Activated CD4-positive, alpha-beta T cell treated with anti-CD3 and anti-CD28 coated beads for 36 hours (primary cell): ENCODE measurements at regions not wholly inside any gene's neighbourhood (a gene's known extent, or its start where the extent isn't known, plus 50 kb on each side); places are given as distances from the start of the nearest gene placed in this dataset.
"Not testable (repeated sequence)": the region's sequence is repeated elsewhere in the genome, so short reads cannot be mapped to it uniquely, and the experiment has no call there.

ENCODE experiments used
- ATAC-seq: fragments of 200-7000 bp; cut with Tn5 transposase; one replicate; pipeline ENCODE4 v1.10.0; 2021; ENCODE audit warnings: mild to moderate bottlenecking, moderate library complexity
- CTCF ChIA-PET: fragments of 350-600 bp; sonication (Branson Sonifier 250); formaldehyde crosslinking; loops from one replicate; lab custom pipeline; 2021; ENCODE audit warnings: antibody characterized with exemption; lab: Charles Lee
- POLR2A ChIA-PET: fragments of 350-600 bp; sonication (Branson Sonifier 250); formaldehyde crosslinking; loops from one replicate; lab custom pipeline; 2021; ENCODE audit warnings: antibody characterized with exemption, inconsistent platforms; lab: Charles Lee
- DNase-seq: peaks from one replicate; pipeline ENCODE4 v3.0.0-alpha.2; 2020
- H3K27ac Mint-ChIP-seq: one replicate; pipeline ENCODE4 v1.8.0; 2021; ENCODE audit warnings: mixed read lengths
- H3K27me3 Mint-ChIP-seq: one replicate; pipeline ENCODE4 v1.8.0; 2021; ENCODE audit warnings: mixed read lengths
- H3K36me3 Mint-ChIP-seq: one replicate; pipeline ENCODE4 v1.8.0; 2021; ENCODE audit warnings: low read depth, mixed read lengths
- H3K4me1 Mint-ChIP-seq: one replicate; pipeline ENCODE4 v1.8.0; 2021; ENCODE audit warnings: mixed read lengths
- H3K4me3 Mint-ChIP-seq: one replicate; pipeline ENCODE4 v1.8.0; 2021; ENCODE audit warnings: mild to moderate bottlenecking, moderate library complexity, mixed read lengths
- H3K9me3 Mint-ChIP-seq: one replicate; pipeline ENCODE4 v1.8.0; 2021; ENCODE audit warnings: low read depth, mixed read lengths
- intact Hi-C, 2 experiments: fragments of 100-400 bp; cut with DNase I in 1 of 2; cut with micrococcal nuclease in 1 of 2; formaldehyde crosslinking; loops; one replicate each; pipeline versions ENCODE4 v1.14.2 to v1.15.1; 2022 to 2024; cut with DNase I, micrococcal nuclease

- H3K9me3 Mint-ChIP-seq, H3K27me3 Mint-ChIP-seq, H3K36me3 Mint-ChIP-seq, H3K4me1 Mint-ChIP-seq, H3K4me3 Mint-ChIP-seq, intact Hi-C loops, H3K27ac Mint-ChIP-seq, ATAC-seq, POLR2A ChIA-PET, CTCF ChIA-PET, DNase-seq: not testable (repeated sequence)
Observed at GRCh38 chrX:76774912-76775311, 347.4 kb downstream of the MAGEE1 start.

DNA sequence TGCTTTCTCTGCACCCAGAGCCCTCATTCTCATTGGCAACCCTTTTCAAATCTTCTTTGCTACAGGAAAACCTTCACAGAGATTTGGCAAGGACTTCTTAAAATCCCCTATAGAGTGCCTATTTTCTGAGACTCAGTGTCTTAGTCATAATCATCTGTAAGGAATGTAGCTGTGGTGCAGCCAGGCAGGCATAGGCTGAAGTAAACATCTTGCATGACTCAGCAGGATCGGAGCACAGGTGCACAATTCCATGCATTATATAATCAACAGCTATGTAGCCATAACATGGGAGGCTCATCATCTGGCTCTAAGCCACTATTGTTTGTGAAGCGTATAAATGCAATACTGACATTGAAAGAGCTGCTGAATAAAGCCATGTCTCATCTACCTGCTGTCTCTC, 368.8 kb downstream of the MAGEE1 start:
- Mint-ChIP-seq H3K36me3 (no peaks in the 10 kb centered on the region), H3K27me3 (no peaks in the 10 kb centered on the region), H3K27ac (no peak overlapping the region), H3K9me3 (no peaks in the 10 kb centered on the region), H3K4me3 (no peak overlapping the region), H3K4me1 (no peaks in the 10 kb centered on the region)
- no peak for DNase-seq
- ChIA-PET CTCF (no interaction called here), POLR2A (no interaction called here)
- intact Hi-C loops, result no loop called here
- ATAC-seq, result no peak

DNA sequence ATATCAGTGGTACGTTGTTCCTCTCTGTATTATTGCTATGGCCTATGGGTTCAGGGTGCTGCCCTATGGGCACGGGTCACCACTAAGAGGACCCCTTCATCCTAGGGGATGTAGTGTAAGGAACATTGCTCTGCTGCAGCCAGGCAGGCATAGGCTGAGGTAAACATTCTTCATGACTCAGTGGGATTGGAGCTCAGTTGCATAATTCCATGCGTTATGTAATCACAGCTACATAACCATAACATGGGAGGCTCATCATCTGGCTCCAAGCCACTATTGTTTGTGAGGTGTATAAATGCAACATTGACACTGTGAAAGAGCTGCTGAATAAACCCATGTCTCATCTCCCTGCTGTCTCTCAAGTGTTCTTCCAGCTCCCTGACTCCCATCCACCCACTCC, 375.2 kb downstream of the MAGEE1 start:
- ChIA-PET POLR2A (no interaction called here), CTCF (interaction anchor here (0.6 kb wide), 1 partner anchor 368 kb away, joined by 3 read pairs; no protein-coding TSS in a partner anchor)
- intact Hi-C loops, result no loop called here
- H3K4me1 Mint-ChIP-seq, result no peaks in the 10 kb centered on the region
- H3K36me3 Mint-ChIP-seq, result no peaks in the 10 kb centered on the region
- H3K9me3 Mint-ChIP-seq, result no peaks in the 10 kb centered on the region
- no peak overlapping the region for H3K27ac Mint-ChIP-seq
- no peaks in the 10 kb centered on the region for H3K27me3 Mint-ChIP-seq
- DNase-seq (no peak), ATAC-seq (no peak)
- no peak overlapping the region for H3K4me3 Mint-ChIP-seq

GRCh38 chrX:76815754-76816153, 388.2 kb downstream of the MAGEE1 start:
- H3K27me3 Mint-ChIP-seq, result no peaks in the 10 kb centered on the region
- ATAC-seq, result no peak
- intact Hi-C loops, result no loop called here
- no peaks in the 10 kb centered on the region for H3K4me1 Mint-ChIP-seq
- no peak overlapping the region for H3K27ac Mint-ChIP-seq
- ChIA-PET CTCF (no interaction called here), POLR2A (no interaction called here)
- H3K36me3 Mint-ChIP-seq, result no peaks in the 10 kb centered on the region
- H3K4me3 Mint-ChIP-seq, result no peak overlapping the region
- H3K9me3 Mint-ChIP-seq, result no peaks in the 10 kb centered on the region
- DNase-seq, result no peak

DNA sequence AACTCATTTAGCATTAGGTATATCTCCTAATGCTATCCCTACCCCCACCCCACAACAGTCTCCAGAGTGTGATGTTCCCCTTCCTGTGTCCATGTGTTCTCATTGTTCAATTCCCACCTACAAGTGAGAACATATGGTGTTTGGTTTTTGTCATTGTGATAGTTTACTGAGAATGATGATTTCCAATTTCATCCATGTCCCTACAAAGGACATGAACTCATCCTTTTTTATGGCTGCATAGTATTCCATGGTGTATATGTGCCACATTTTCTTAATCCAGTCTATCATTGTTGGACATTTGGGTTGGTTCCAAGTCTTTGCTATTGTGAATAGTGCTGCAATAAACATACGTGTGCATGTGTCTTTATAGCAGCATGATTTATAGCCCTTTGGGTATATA, 389.8 kb downstream of the MAGEE1 start:
- POLR2A ChIA-PET, CTCF ChIA-PET, H3K36me3 Mint-ChIP-seq, H3K27me3 Mint-ChIP-seq, H3K27ac Mint-ChIP-seq, H3K9me3 Mint-ChIP-seq, intact Hi-C loops, H3K4me1 Mint-ChIP-seq, H3K4me3 Mint-ChIP-seq, DNase-seq, ATAC-seq: not testable (repeated sequence)

- ATAC-seq (no peak), DNase-seq (no peak)
- H3K27me3 Mint-ChIP-seq, result no peaks in the 10 kb centered on the region
- POLR2A ChIA-PET, result no interaction called here
- no peak overlapping the region for H3K4me3 Mint-ChIP-seq
- no peaks in the 10 kb centered on the region for H3K9me3 Mint-ChIP-seq
- no peaks in the 10 kb centered on the region for H3K36me3 Mint-ChIP-seq
- CTCF ChIA-PET, result no interaction called here
- H3K27ac Mint-ChIP-seq, result no peak overlapping the region
- H3K4me1 Mint-ChIP-seq, result no peaks in the 10 kb centered on the region
- intact Hi-C loops, result no loop called here
Observed at GRCh38 chrX:76821276-76821675, 393.8 kb downstream of the MAGEE1 start.

DNA sequence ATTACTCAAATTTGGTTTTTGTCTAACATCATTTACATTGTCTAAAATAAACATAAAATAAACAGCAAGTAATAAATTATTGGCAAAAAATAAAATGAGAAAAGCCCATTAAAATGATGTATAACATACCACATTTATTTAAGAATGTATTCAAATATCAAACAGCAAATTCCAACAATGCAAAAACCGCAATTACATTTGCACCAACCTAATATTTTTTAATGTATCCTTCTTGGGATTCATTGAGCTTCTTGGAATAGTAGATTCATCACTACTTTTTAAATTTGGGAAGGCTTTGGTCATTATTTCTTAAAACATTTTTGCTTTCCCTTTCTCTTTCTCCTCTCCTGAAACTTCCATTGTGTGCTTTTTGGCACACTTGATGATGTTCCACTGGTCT, 400.2 kb downstream of the MAGEE1 start:
- Mint-ChIP-seq H3K27ac (no peak overlapping the region), H3K36me3 (no peaks in the 10 kb centered on the region), H3K4me3 (no peak overlapping the region), H3K4me1 (no peaks in the 10 kb centered on the region), H3K9me3 (peaks cover 2% of the 10 kb centered on the region), H3K27me3 (no peaks in the 10 kb centered on the region)
- CTCF ChIA-PET, result no interaction called here
- no peak for ATAC-seq
- no peak for DNase-seq
- intact Hi-C loops, result no loop called here
- POLR2A ChIA-PET, result no interaction called here

DNA sequence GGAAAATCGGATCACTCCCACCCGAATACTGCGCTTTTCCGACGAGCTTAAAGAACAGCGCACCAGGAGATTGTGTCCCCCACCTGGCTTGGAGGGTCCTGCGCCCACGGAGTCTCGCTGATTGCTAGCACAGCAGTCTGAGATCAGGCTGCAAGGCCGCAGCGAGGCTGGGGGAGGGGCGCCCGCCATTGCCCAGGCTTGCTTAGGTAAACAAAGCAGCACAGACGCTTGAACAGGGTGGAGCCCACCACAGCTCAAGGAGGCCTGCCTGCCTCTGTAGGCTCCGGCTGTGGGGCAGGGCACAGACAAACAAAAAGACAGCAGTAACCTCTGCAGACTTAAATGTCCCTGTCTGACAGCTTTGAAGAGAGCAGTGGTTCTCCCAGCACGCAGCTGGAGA, 413.4 kb downstream of the MAGEE1 start:
- H3K4me3 Mint-ChIP-seq, intact Hi-C loops, H3K4me1 Mint-ChIP-seq, DNase-seq, H3K27me3 Mint-ChIP-seq, H3K9me3 Mint-ChIP-seq, POLR2A ChIA-PET, ATAC-seq, H3K36me3 Mint-ChIP-seq, H3K27ac Mint-ChIP-seq, CTCF ChIA-PET: not testable (repeated sequence)

DNA sequence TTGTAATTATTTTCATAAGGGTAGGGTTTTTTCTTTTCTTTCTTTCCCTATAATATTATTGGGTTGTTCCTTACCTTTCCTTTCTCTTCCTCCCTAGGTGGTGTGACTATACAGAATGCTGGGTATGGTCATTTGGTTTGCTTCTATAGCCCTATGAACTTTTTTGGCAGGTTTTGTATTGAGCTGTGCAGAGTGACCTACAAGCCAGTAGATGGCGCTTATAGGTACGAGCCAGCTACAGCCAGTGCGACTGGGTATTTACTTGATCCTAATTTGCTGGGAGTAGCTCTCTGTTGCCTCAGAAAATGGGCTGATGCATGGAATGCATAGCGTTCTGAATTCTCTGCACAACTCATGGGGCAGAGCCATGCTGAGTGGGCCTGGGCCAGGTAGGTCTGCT, 423.3 kb downstream of the MAGEE1 start:
- intact Hi-C loops, result no loop called here
- no peak for DNase-seq
- peaks cover 4% of the 10 kb centered on the region for H3K9me3 Mint-ChIP-seq
- H3K27me3 Mint-ChIP-seq, result no peaks in the 10 kb centered on the region
- H3K27ac Mint-ChIP-seq, result no peak overlapping the region
- ChIA-PET POLR2A (no interaction called here), CTCF (no interaction called here)
- no peak for ATAC-seq
- H3K4me1 Mint-ChIP-seq, result no peaks in the 10 kb centered on the region
- no peak overlapping the region for H3K4me3 Mint-ChIP-seq
- H3K36me3 Mint-ChIP-seq, result no peaks in the 10 kb centered on the region

DNA sequence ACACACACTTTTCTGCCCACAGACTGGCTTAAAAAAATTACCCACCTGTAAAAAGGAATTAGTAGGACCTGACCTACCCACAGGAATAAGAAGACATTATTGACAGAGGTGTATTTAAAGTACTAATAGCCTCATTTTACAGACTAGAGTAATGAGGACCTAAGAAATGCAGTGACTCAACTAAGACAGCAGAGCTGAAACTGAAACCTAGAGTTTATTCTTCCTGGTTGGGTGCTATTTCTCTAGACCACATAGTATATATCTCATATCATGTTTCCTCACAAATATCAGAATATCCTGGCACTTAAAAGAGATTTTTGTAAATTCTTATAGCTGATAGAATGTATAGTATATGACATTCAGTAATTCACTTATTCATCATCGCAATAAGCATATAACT, 435.0 kb downstream of the MAGEE1 start:
- POLR2A ChIA-PET, result no interaction called here
- Mint-ChIP-seq H3K9me3 (no peaks in the 10 kb centered on the region), H3K27me3 (no peaks in the 10 kb centered on the region), H3K4me3 (no peak overlapping the region), H3K36me3 (no peaks in the 10 kb centered on the region), H3K27ac (no peak overlapping the region), H3K4me1 (no peaks in the 10 kb centered on the region)
- DNase-seq (no peak), ATAC-seq (no peak)
- CTCF ChIA-PET, result no interaction called here
- intact Hi-C loops, result loop anchor here in 1 of 2 experiments (5.0 kb wide), 1 partner anchor 160 kb away; no protein-coding TSS in a partner anchor

GRCh38 chrX:76893930-76894329, 466.4 kb downstream of the MAGEE1 start:
- H3K27me3 Mint-ChIP-seq, result no peaks in the 10 kb centered on the region
- H3K4me1 Mint-ChIP-seq, result no peaks in the 10 kb centered on the region
- H3K27ac Mint-ChIP-seq, result no peak overlapping the region
- DNase-seq (no peak), ATAC-seq (no peak)
- ChIA-PET POLR2A (no interaction called here), CTCF (no interaction called here)
- H3K36me3 Mint-ChIP-seq, result no peaks in the 10 kb centered on the region
- H3K4me3 Mint-ChIP-seq, result no peak overlapping the region
- intact Hi-C loops, result no loop called here
- H3K9me3 Mint-ChIP-seq, result peaks cover 2% of the 10 kb centered on the region

- no peaks in the 10 kb centered on the region for H3K9me3 Mint-ChIP-seq
- no peaks in the 10 kb centered on the region for H3K36me3 Mint-ChIP-seq
- no peaks in the 10 kb centered on the region for H3K27me3 Mint-ChIP-seq
- H3K27ac Mint-ChIP-seq, result no peak overlapping the region
- CTCF ChIA-PET, result interaction anchor here (0.6 kb wide), 1 partner anchor 1075 kb away, joined by 3 read pairs; no protein-coding TSS in a partner anchor
- no peak for ATAC-seq
- intact Hi-C loops, result no loop called here
- no peak for DNase-seq
- H3K4me3 Mint-ChIP-seq, result no peak overlapping the region
- H3K4me1 Mint-ChIP-seq, result no peaks in the 10 kb centered on the region
- POLR2A ChIA-PET, result no interaction called here
Observed at GRCh38 chrX:76915836-76916235, 488.3 kb downstream of the MAGEE1 start.

GRCh38 chrX:76918033-76918432, 490.5 kb downstream of the MAGEE1 start:
- Mint-ChIP-seq H3K4me1 (no peaks in the 10 kb centered on the region), H3K36me3 (no peaks in the 10 kb centered on the region), H3K4me3 (no peak overlapping the region), H3K27ac (no peak overlapping the region), H3K9me3 (no peaks in the 10 kb centered on the region), H3K27me3 (no peaks in the 10 kb centered on the region)
- DNase-seq, result no peak
- ChIA-PET CTCF (no interaction called here), POLR2A (interaction anchor here (0.5 kb wide), 1 partner anchor 514 kb away, joined by 3 read pairs; no protein-coding TSS in a partner anchor)
- no peak for ATAC-seq
- intact Hi-C loops, result no loop called here
